Heart left ventricle (tissue), 16 donors: ENCODE measurements at regions not wholly inside any gene's neighbourhood (a gene's known extent, or its start where the extent isn't known, plus 50 kb on each side); places are given as distances from the start of the nearest gene placed in this dataset.
"Not testable (repeated sequence)": the region's sequence is repeated elsewhere in the genome, so short reads cannot be mapped to it uniquely, and the experiment has no call there.

Experiments used
- ATAC-seq, 4 donors: fragments of 200-7000 bp; cut with Tn5 transposase; one replicate each; pipeline ENCODE4 v1.9.1; 2020 to 2022; ENCODE audit warnings: moderate library complexity in 4 of 4, mild to moderate bottlenecking in 3 of 4, moderate number of reproducible peaks in 1 of 4
- DNase-seq, 5 donors: peaks; one replicate each; pipeline ENCODE4 v3.0.0-alpha.2; 2020
- H3K27ac ChIP-seq, 12 donors: fragments of 200-600 bp; sonication (generic) in 4 of 12; one replicate each; pipeline versions ENCODE4 v1.5.0 to v1.8.0; 2016 to 2022; ENCODE audit warnings: mild to moderate bottlenecking in 2 of 12
- H3K27me3 ChIP-seq, 9 donors: fragments of 200-600 bp; sonication (generic) in 2 of 9; one replicate each; pipeline versions ENCODE4 v1.5.1 to v1.8.0; 2016 to 2022; ENCODE audit warnings: mild to moderate bottlenecking in 3 of 9
- H3K36me3 ChIP-seq, 9 donors: fragments of 200-600 bp; sonication (generic) in 2 of 9; one replicate each; pipeline versions ENCODE4 v1.5.0 to v1.8.0; 2018 to 2022; ENCODE audit warnings: mild to moderate bottlenecking in 2 of 9
- H3K4me1 ChIP-seq, 12 donors: fragments of 200-600 bp; sonication (generic) in 4 of 12; one replicate each; pipeline versions ENCODE4 v1.5.0 to v1.8.0; 2016 to 2022; ENCODE audit warnings: mild to moderate bottlenecking in 3 of 12
- H3K4me3 ChIP-seq, 12 donors: fragments of 200-600 bp; sonication (generic) in 4 of 12; one replicate each; pipeline versions ENCODE4 v1.5.0 to v1.8.0; 2017 to 2022; ENCODE audit warnings: mild to moderate bottlenecking in 9 of 12, moderate library complexity in 4 of 12
- H3K9me3 ChIP-seq, 12 donors: fragments of 200-600 bp; sonication (generic) in 4 of 12; one replicate each; pipeline versions ENCODE4 v1.5.0 to v1.8.0; 2016 to 2022; ENCODE audit warnings: mild to moderate bottlenecking in 1 of 12
- CTCF ChIP-seq, 12 donors: fragments of 200-600 bp; sonication (generic) in 4 of 12; IDR thresholded peaks; one replicate each; pipeline versions ENCODE4 v1.5.0 to v1.8.0; 2018 to 2022; ENCODE audit warnings: antibody characterized with exemption in 12 of 12, mild to moderate bottlenecking in 5 of 12
- WGBS, 4 donors: extraction: QIAGEN DNeasy Blood & Tissue Kit in 2 of 4; methylation state at CpG; one replicate each; pipeline versions ENCODE4 v1.1.5 to v1.1.7; 2013 to 2018; 5-methylcytosine and 5-hydroxymethylcytosine counted together
- intact Hi-C, 10 donors: fragments of 100-400 bp; cut with DNase I; formaldehyde crosslinking; loops; one replicate each; pipeline versions ENCODE4 v1.11.1 to v1.14.2; 2022
- donor health status: ischemic (EF 13 %, LVEDD 7.1; RV severe dilation, severe dysfunction).
- donor health status: healthy with polysubstance abuse.
- donor health status: DM: no; HTN: yes; CAD: no.
- donor health status: DM: no; HTN: no; CAD: no.
- donor health status: ischemic (EF 25% LVEDD 6.9; RV normal size, moderate dysfunction).
- donor health status: ischemic (EF 25% LVEDD 5.7; RV mildly dilated, moderate dysfunction).
- donor health status: healthy.
- donor health status: DM: yes; HTN: yes; CAD: no.
- donor health status: ischemic (EF 35%, LVEDD 5.7; RV mildly dilated, moderate dysfunction).
- donor health status: nonischemic (EF 11% LVEDD 7.7; RV severe dilation, severe dysfunction).
- donor health status: DM: yes; HTN: yes; CAD: no.
- donor health status: PGD.
- donor health status: ischemic (EF 29% LVEDD 5.4; RV normal size, mild dysfunction).
- donor health status: nonischemic (EF 23%, LVEDD 6.1; RV moderate dilation, normal function).

DNA sequence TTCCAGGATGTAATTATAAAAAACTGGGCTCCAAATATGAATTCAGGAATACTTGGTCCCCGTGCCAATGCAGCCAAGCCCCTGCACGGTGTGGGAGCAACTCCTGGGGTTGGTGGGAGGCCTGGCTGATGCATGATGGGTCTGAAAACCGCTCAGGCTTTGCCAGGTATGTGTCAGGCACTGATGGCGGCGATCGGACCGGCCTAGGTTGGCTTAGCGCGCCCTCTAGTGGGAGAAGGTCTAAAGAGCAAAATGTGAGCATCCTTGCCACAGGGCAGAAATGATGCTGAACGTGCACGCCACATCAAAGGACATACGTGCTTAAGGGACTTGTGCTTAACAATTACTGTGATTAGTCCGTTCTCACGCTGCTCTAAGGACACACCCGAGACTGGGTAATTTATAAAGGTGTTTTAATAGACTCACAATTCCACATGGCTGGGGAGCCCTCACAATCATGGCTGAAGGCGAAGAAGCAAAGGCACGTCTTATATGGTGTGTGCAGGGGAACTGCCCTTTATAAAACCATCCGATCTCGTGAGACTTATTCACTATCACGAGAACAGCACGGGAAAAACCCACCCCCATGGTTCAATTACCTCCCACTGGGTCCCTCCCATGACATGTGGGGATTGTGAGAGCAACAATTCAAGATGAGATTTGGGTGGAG is 196.2 kb upstream of the PLGLB1 start:
- H3K4me3 ChIP-seq, intact Hi-C loops: not testable (repeated sequence)
- ATAC-seq: peak in 3 of 4 donors; percentile 52 to 85 (median 66)

GRCh38 chr2:87220651-87221050 is 199.0 kb upstream of the PLGLB1 start:
- H3K4me1 ChIP-seq, ATAC-seq, H3K36me3 ChIP-seq, intact Hi-C loops, H3K9me3 ChIP-seq, H3K27ac ChIP-seq, H3K4me3 ChIP-seq, H3K27me3 ChIP-seq, DNase-seq: not testable (repeated sequence)
- WGBS, 4 donors: 29 to 40% (median 36%) methylated on average over 7 to 9 of the region's 9 CpGs

More for the DNA sequence above, 196.2 kb upstream of the PLGLB1 start:
- H3K4me1 ChIP-seq, H3K36me3 ChIP-seq, H3K27ac ChIP-seq, H3K9me3 ChIP-seq, DNase-seq, H3K27me3 ChIP-seq: not testable (repeated sequence)
- 14 to 17% methylated on average over 9 of the region's 21 CpGs; no CpG with 5 or more reads in 2 of the 4 donors for WGBS, 4 donors
- peak in 9 of 12 donors; percentile 25 to 54 (median 47) for TF ChIP-seq CTCF (IDR thresholded peaks at IDR 0.05)

DNA sequence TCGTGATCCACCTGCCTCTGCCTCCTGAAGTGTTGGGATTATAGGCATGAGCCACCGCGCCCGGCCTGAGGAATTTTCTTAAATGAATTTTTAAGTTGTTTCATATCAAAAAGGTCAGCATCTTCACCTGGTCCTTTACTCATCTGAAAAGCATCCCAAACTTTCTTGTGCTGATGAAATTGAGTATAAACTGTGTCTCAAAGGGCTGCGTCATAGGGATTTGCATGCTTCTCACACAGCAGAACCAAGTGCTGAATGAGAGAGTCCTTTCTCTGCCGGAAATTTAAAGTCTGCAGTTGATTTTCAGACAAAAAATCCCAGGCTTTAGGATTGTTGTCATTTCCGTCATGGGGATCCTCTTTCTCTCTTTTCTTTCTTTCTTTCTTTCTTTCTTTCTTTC is 200.5 kb upstream of the PLGLB1 start:
- H3K27me3 ChIP-seq, H3K9me3 ChIP-seq, intact Hi-C loops, DNase-seq, H3K4me1 ChIP-seq, H3K36me3 ChIP-seq, H3K27ac ChIP-seq, ATAC-seq, H3K4me3 ChIP-seq: not testable (repeated sequence)
- WGBS, 4 donors: 80 to 89% (median 87%) methylated on average over 6 to 7 of the region's 7 CpGs

DNA sequence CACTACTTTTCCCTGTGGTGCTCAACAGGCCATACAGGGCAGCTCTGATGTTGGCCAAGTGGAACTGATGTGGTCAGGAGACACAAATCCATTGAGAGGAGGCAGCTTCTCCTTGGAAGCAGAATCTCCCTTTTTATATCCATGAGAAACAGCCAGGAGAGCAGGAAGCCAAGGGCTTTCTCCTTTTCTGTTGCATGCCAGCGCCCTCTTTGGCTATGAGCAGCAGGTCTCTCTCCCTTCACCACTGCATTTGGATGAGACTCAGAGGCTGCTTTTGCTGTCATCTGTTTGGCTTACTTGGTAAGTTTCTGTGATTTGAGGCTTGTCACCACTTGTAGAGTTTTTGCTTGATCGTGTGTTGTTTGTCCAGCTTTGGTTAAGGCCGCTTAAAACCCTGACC is 202.2 kb upstream of the PLGLB1 start:
- not testable (repeated sequence) for ATAC-seq

GRCh38 chr2:87229091-87229689 is 207.5 kb upstream of the PLGLB1 start:
- H3K4me3 ChIP-seq, DNase-seq, H3K36me3 ChIP-seq, intact Hi-C loops, H3K27me3 ChIP-seq, H3K9me3 ChIP-seq, H3K27ac ChIP-seq: not testable (repeated sequence)
- TF ChIP-seq CTCF (IDR thresholded peaks at IDR 0.05): peak; percentile 29 to 72 (median 54)
- peaks cover 0 to 10% (median 0%) of the 10 kb centered on the region in 12 donors for H3K4me1 ChIP-seq
- ATAC-seq: peak; percentile 75 to 88 (median 86)
- WGBS, 4 donors: 0% methylated on average over 1 to 2 of the region's 4 CpGs

More for the DNA sequence above, 202.2 kb upstream of the PLGLB1 start:
- DNase-seq, H3K36me3 ChIP-seq, H3K27me3 ChIP-seq, H3K4me3 ChIP-seq, H3K27ac ChIP-seq, H3K9me3 ChIP-seq, H3K4me1 ChIP-seq, intact Hi-C loops: not testable (repeated sequence)
- 41 to 85% (median 82%) methylated on average over 2 of the region's 3 CpGs; no CpG with 5 or more reads in 1 of the 4 donors for WGBS, 4 donors

DNA sequence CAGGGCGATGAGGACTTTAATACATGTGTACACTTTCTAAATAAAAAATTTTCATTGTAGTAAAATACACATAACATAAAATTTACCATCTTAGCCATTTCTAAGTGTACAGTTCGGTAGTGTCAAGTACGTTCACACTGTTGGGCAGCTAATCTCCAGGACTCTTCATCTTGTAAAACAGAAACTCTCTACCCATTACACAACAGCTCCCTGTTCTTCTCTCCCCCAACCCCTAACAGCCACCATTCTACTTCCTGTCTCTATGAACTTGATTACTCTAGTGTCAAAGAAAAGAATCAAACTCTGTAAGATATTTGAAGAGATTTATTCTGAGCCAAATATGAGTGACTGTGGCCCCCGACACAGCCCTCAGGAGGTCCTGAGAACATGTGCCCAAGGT is 208.3 kb upstream of the PLGLB1 start:
- H3K4me1 ChIP-seq: peaks cover 0 to 10% (median 0%) of the 10 kb centered on the region in 12 donors
- WGBS, 4 donors: 83 to 85% methylated on average over 2 of the region's 4 CpGs; no CpG with 5 or more reads in 2 of the 4 donors
- H3K27ac ChIP-seq, H3K36me3 ChIP-seq, H3K27me3 ChIP-seq, intact Hi-C loops, H3K4me3 ChIP-seq, H3K9me3 ChIP-seq, ATAC-seq, DNase-seq: not testable (repeated sequence)

DNA sequence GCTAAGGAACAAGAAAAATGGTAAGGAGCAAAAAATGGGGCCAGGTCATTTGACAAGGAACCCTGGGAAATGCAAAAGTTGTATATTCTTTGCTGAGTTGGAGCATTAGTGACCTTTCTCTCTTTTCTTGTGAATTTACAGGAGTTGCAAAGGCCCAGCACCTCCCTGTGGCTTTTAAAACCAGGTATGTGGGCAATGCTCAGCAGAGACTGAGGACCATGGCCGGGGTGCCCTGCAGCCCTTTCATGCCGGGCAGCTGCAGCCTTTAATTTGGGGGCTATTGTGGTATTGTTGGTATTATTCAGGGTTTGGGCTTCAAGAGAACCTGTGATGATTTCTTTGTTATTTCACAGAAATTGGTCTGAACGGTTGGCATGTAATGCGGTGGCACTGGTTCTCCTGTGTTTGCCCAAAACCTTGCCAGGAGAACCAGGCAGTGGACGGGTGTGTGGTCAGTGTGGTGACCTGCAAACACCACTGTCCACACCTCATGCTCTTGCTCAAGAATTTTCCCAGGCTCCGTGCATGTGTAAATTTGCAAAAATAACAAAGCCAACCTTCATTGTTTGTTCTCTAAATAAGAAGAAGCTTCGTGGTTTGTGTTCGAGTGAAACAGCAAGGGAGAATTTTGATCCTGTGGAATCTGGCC is 213.8 kb upstream of the PLGLB1 start:
- H3K4me1 ChIP-seq, H3K36me3 ChIP-seq, H3K4me3 ChIP-seq, DNase-seq, H3K27me3 ChIP-seq, H3K27ac ChIP-seq, H3K9me3 ChIP-seq, intact Hi-C loops, ATAC-seq: not testable (repeated sequence)
- 92 to 93% methylated on average over 2 to 3 of the region's 8 CpGs; no CpG with 5 or more reads in 2 of the 4 donors for WGBS, 4 donors

DNA sequence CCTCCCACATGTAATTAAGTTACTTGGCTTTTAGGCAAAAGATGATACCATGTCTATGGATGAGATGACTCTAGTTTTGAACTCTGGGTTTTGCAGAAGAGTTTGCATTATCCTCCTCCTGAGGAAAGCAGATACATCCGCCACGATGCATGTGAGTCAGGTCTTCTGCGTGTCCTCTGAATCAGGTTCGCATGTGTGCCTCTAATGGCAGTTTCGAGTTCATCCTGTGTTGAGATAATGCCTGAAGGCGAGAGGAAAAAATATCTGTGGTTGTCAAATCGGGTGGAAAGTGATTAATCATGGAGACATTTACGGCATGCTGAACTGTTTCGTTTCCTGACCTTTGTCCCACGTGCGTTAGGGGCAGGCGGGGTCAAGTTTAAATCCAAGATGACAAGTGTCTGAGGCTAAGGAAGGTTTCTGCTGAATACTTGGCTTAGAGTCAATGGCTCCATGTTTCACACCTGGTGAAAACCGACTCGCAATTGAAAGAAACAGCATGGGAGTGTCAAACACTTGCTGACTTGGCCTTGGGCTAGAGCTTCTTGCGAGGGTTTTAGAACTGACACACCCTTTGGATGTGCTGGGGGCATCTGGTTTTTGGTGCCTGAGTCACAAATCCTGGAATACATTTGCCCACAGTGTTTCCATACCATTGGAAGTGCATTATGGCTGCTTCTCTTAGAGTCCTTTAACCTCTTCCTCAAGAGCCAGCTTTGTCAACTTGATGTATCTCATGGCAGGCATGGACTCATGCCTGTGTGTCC is 216.1 kb upstream of the PLGLB1 start:
- H3K4me3 ChIP-seq, intact Hi-C loops, H3K27me3 ChIP-seq, DNase-seq, H3K36me3 ChIP-seq, H3K9me3 ChIP-seq, ATAC-seq, H3K27ac ChIP-seq, H3K4me1 ChIP-seq: not testable (repeated sequence)
- WGBS, 4 donors: 79 to 83% (median 81%) methylated on average over 8 to 9 of the region's 15 CpGs
